DMS114 treated with DMSO at 0.1 percent for 48 hours (cell line): ENCODE measurements at regions not wholly inside any gene's neighbourhood (a gene's known extent, or its start where the extent isn't known, plus 50 kb on each side); places are given as distances from the start of the nearest gene placed in this dataset.
A peak's percentile ranks its signal among the peaks of the same experiment; 100 is the strongest.
"Not testable (repeated sequence)": the region's sequence is repeated elsewhere in the genome, so short reads cannot be mapped to it uniquely, and the experiment has no call there.

ENCODE experiments used
- DNase-seq: peaks from one replicate; lab custom pipeline; 2025; ENCODE audit not compliant: unreplicated experiment; lab: John Stamatoyannopoulos, UW

DNA sequence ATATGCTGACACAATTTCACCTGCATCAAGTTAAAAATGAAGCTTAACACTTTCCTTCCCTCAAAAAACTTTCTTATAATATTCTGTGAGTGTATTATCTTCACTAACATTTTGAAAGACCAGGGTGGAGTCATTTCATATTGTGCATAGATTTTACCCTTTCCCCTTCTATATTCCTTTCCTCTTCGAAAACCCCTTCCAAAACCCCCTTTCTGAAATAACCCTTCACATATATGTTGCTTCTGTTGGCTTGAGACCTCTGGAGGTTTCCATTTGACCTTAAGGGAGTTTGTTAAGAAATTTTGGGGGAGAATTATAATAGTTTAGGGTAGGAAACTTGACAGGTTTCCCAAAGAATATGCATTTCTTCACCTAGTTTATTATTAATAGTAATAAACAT lies 489.6 kb upstream of the MIR17HG start:
- no peak for DNase-seq

GRCh38 chr13:90866006-90866405 lies 481.5 kb upstream of the MIR17HG start:
- DNase-seq = no peak

DNA sequence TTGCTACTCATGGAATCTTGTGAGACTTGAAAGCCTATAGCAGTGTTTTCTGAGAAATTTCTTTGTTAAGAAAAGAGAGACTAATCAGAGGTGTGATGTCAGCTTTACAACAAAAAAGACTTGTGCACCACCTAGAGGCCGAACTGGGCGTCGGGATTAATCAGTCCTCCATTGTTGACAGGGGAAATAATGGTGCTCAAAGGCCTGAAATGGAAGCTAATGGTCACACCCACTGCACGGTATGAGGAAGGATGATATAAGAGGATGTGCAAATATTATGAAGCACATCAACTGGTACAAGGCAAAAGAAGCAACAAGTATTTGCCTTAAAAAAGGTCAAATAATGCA lies 480.2 kb upstream of the MIR17HG start:
- peak; percentile 21 for DNase-seq

GRCh38 chr13:90868321-90868920 lies 479.1 kb upstream of the MIR17HG start:
- DNase-seq = no peak

DNA sequence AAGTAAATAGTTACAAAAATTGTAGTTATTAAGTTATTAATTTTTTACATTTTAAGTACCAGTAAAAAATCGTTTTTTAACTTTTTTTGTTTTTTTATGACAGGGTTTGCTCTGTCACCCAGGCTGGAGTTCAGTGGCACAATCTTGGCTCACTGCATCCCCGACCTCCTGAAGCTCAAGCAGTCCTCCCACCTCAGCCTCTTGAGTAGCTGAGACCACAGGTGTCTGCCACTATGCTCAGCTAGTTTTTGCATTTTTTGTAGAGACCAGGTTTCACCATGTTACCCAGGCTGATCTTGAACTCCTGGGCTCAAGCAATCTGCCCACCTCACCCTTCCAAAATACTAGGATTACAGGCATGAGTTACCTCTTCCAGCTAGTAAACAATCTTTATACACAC lies 477.9 kb upstream of the MIR17HG start:
- DNase-seq = no peak

DNA sequence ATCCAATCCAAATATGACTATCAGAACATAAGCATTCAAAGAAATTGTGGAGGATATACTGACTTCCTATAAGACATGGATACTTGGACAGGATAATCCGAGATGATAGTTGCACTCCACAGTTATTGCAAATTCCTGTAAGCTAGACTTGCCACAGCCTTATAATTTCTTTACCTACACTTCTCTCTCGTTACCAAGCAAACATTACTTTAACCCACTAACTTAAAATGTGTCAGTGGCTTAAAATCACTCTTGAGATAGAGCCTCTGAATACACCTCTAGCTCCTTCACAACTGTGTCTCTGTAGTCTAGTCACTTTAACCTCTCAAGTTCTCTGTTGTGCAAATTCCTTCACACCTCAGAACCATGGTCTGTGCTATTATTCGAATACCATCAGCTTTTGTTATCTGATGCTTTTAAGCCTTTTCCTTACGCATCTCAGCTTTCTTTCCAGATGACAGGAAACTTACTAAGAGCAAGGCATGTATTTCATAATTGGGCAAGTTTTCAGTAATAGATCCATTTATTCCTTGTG lies 474.9 kb upstream of the MIR17HG start:
- DNase-seq = no peak

DNA sequence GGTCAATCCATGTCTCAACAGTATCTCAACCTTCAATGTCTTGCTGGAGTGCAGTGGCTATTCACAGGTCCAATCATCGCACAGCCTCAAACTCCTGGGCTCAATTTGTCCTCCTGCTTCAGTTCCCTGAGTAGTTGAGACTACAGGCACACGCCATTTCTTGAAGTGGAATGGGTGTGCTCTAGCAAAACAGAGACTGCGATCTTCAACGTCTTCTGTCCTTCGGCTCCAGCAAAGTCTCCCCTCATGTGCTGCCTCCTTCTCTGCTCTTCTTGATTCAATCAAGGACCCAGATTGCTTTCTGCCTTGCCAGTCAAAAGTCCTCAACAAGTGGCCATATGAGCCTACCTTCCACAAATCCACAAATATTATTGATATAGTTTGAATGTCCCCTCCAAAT lies 466.7 kb upstream of the MIR17HG start:
- no peak for DNase-seq

DNA sequence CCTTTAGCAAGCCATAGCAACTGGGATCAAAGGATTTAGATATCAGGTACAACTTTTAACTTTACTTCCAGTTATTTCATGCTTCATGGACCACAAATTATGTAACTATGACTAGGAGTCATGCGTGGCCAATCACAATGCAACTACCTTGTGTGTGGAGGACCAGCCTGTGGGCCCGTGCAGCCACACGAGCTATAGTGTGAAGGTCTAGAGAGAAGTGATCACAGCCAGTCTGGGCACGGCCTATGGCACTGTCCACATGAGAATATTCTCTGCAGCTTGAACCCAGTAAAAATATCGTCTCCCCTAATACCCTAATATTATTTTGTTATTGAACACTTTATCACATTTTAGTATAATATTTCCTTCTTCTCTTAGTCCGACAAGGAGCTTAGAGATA lies 464.9 kb upstream of the MIR17HG start:
- no peak for DNase-seq

GRCh38 chr13:90883592-90883991 lies 463.9 kb upstream of the MIR17HG start:
- no peak for DNase-seq

- no peak for DNase-seq
These were observed 463.4 kb upstream of the MIR17HG start for GRCh38 chr13:90884066-90884465.

DNA sequence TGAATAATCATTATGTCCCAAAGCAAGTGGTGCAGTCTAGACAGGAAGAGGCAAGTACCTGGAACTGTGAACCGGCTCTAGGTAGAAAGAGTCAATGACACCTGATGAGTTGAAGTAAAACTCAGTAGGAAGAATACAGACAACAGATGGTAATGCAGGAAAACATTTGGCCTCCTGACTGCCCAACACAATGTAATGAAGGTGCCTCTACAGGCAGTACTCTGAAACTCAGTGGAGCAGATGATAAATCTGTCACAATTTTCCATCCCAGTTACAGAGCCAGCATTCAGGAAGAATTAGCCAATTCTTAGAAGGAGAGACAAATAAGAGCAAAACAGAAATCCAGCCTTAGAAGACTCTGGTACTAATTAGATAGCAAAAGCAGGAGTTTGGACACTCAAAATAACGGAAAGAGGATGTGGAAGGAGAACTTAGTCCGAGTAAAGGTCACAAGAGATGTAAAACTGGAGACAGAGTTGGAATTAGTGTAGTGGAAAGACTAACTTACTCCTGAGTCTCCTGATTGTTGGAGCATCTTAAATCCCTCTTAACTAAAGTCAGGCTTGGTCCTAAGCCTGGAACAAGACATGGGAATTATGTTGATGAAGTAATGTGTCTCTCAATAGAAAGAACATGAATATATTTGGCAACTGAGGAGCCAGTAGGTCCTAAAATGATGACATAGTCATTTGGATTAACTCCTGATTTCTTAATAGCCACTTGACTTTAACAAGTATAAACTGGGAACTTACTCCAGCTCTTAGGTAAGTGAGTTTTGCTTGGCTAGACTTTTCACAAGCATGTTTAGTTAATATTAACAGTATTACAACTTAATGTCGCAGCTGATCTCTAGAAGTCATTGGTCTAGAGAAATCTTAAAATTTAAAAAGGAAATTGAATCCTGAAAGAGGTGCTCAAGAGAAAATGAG lies 457.3 kb upstream of the MIR17HG start:
- no peak for DNase-seq

GRCh38 chr13:90891329-90891728 lies 456.2 kb upstream of the MIR17HG start:
- DNase-seq = no peak

GRCh38 chr13:90893199-90893598 lies 454.3 kb upstream of the MIR17HG start:
- not testable (repeated sequence) for DNase-seq

- no peak for DNase-seq
These were observed 451.5 kb upstream of the MIR17HG start for GRCh38 chr13:90896002-90896401.

DNA sequence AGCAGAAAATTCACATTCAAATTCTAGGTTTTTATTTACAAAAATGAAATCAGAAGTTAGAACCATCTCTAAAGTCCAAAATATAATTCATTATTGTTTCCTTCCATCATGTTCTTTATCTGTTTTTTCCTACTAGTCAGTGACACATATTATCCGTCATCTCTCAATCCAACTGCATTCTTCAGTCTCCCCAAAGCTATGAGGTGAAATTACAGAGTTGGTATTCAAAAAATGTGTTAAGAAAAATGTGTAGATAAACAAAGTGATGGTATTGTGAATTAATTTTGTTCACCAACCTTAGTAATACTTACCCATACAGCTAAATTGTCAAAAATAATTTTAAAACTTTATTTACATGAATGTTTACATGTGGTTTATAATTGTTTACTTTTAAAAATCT lies 448.7 kb upstream of the MIR17HG start:
- no peak for DNase-seq

DNA sequence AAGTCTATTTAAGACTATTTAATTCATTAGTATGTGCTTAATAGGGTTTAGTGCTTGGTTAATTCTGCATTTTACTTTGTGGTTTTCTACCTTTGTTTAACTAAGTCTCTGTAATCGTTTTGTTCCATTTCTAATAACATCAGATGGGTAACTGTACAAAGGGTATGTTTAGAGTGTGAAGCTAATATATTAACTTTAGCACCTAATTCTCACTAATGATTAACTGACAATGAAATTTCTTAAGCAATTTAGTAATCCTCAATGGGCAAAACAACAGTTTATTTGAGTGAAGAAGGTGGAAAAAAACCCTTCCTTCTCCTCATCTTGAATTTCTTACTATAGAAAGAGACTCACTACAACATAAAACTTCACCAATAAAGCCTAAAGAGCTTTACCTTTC lies 448.1 kb upstream of the MIR17HG start:
- no peak for DNase-seq

GRCh38 chr13:90902255-90902654 lies 445.2 kb upstream of the MIR17HG start:
- DNase-seq = no peak

- DNase-seq = no peak
These were observed 440.9 kb upstream of the MIR17HG start for GRCh38 chr13:90906554-90906953.

DNA sequence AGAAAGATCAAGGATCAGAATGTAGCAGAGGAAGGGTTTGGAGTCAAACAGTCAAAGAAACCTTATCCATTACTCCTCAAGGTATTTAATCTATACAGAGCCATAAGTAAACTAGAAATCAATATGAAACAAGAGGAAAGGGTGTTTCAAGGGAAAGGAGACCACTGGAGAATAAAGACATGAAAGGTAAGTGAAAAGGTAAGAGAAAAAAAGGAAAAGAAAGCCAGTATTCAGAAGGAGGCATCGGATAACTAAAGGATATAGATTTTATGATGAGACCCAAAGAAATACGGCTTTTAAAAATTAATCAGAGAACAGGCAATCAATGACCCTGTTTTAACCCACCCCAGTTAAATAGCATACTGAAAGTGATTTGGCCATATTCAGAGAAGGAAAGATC lies 438.7 kb upstream of the MIR17HG start:
- DNase-seq = no peak

- DNase-seq = no peak
These were observed 437.4 kb upstream of the MIR17HG start for GRCh38 chr13:90910018-90910639.

- DNase-seq = no peak
These were observed 435.2 kb upstream of the MIR17HG start for GRCh38 chr13:90912247-90912646.

- no peak for DNase-seq
These were observed 429.0 kb upstream of the MIR17HG start for GRCh38 chr13:90918536-90918935.
